GM12878 (cell line): ENCODE measurements at regions not wholly inside any gene's neighbourhood (a gene's known extent, or its start where the extent isn't known, plus 50 kb on each side); places are given as distances from the start of the nearest gene placed in this dataset.

ENCODE experiments used
- BHLHE40 ChIP-seq, 2 experiments: fragments of 450-650 bp in 1 of 2; IDR thresholded peaks; 2 replicates each; pipeline ENCODE4 v1.6.1; 2011 to 2017; ENCODE audit warnings: low read depth in 2 of 2, borderline replicate concordance in 1 of 2, improper control_type of control experiment in 1 of 2, low read length in 1 of 2, mild to moderate bottlenecking in 1 of 2
- CBFB ChIP-seq: IDR thresholded peaks from 2 replicates; pipeline ENCODE4 v1.6.1; 2016; ENCODE audit warnings: antibody characterized with exemption, low read depth
- CEBPZ ChIP-seq: fragments of 150-350 bp; IDR thresholded peaks from 2 replicates; pipeline ENCODE4 v1.6.1; 2016; ENCODE audit warnings: low read depth, low read length
- CTCF ChIP-seq, 3 experiments: IDR thresholded peaks in 2 of 3; conservative IDR thresholded peaks in 1 of 3; 2 replicates each; pipeline ENCODE4 v1.5.1; 2011; ENCODE audit warnings: low read depth in 3 of 3, low read length in 3 of 3, mild to moderate bottlenecking in 3 of 3, control low read depth in 2 of 3, moderate library complexity in 2 of 3, inconsistent platforms in 1 of 3, mixed read lengths in 1 of 3; ENCODE audit not compliant: control insufficient read depth in 2 of 3, insufficient read depth in 1 of 3; ENCODE audit errors: extremely low read depth in 1 of 3
- EP300 ChIP-seq, 2 experiments: fragments of 150-350 bp in 1 of 2; IDR thresholded peaks; 2 replicates each; pipeline ENCODE4 v1.6.1; 2011 to 2012; ENCODE audit warnings: low read depth in 2 of 2, low read length in 2 of 2, borderline replicate concordance in 1 of 2, improper control_type of control experiment in 1 of 2, inconsistent platforms in 1 of 2; ENCODE audit not compliant: control insufficient read depth in 1 of 2
- PML ChIP-seq: IDR thresholded peaks from 2 replicates; pipeline ENCODE4 v1.6.1; 2012; ENCODE audit warnings: low read length, inconsistent platforms
- POLR2A ChIP-seq: IDR thresholded peaks from 2 replicates; pipeline ENCODE4 v1.6.1; 2011; ENCODE audit warnings: low read depth, mild to moderate bottlenecking, low read length
- POLR2AphosphoS5 ChIP-seq: IDR thresholded peaks from 2 replicates; pipeline ENCODE4 v1.6.1; 2011; ENCODE audit warnings: mild to moderate bottlenecking, low read length, inconsistent platforms
- RAD21 ChIP-seq: IDR thresholded peaks from 2 replicates; pipeline ENCODE4 v1.6.1; 2011; ENCODE audit warnings: mild to moderate bottlenecking, low read depth, low read length, moderate library complexity; ENCODE audit not compliant: insufficient read depth
- RAD51 ChIP-seq: fragments of 450-650 bp; IDR thresholded peaks from 2 replicates; pipeline ENCODE4 v1.6.1; 2016; ENCODE audit warnings: moderate library complexity, mild to moderate bottlenecking, inconsistent platforms
- SIX5 ChIP-seq: IDR thresholded peaks from 2 replicates; pipeline ENCODE4 v1.6.1; 2011; ENCODE audit warnings: mild to moderate bottlenecking, low read depth, low read length, moderate library complexity; ENCODE audit not compliant: severe bottlenecking
- SUZ12 ChIP-seq: fragments of 200-600 bp; sonication (generic); IDR thresholded peaks from one replicate; pipeline ENCODE4 v1.6.1; 2018; ENCODE audit warnings: antibody characterized with exemption, mild to moderate bottlenecking; ENCODE audit not compliant: unreplicated experiment

GRCh38 chr15:88738796-88739195 lies 64.4 kb upstream of the ACAN start:
- TF ChIP-seq POLR2A (no peak), RAD51 (no peak), CTCF (IDR thresholded peaks at IDR 0.05 in 2 of 3, conservative IDR thresholded peaks at IDR 0.05 in 1 of 3; ENCODE audit: control insufficient read depth in 2 of 3, extremely low read depth in 1 of 3, insufficient read depth in 1 of 3, low read depth in 3 of 3, low read length in 3 of 3) (no peak), RAD21 (no peak), POLR2AphosphoS5 (no peak), EP300 (IDR thresholded peaks at IDR 0.05; ENCODE audit: borderline replicate concordance in 1 of 2, control insufficient read depth in 1 of 2, low read depth in 2 of 2, low read length in 2 of 2) (no peak), SUZ12 (no peak), CEBPZ (no peak), PML (no peak), BHLHE40 (IDR thresholded peaks at IDR 0.05; ENCODE audit: borderline replicate concordance in 1 of 2, low read depth in 2 of 2, low read length in 1 of 2) (no peak), CBFB (no peak), SIX5 (no peak)
